IPS-18a (cell line): ENCODE measurements at regions not wholly inside any gene's neighbourhood (a gene's known extent, or its start where the extent isn't known, plus 50 kb on each side); places are given as distances from the start of the nearest gene placed in this dataset.

ENCODE experiments used
- H3K27ac ChIP-seq: one replicate; pipeline ENCODE4 v1.5.1; 2013; ENCODE audit warnings: low read length
- H3K27me3 ChIP-seq: one replicate; pipeline ENCODE4 v1.6.1; 2013; ENCODE audit warnings: mild to moderate bottlenecking, low read length; ENCODE audit not compliant: control insufficient read depth, insufficient read depth
- H3K36me3 ChIP-seq: one replicate; pipeline ENCODE4 v1.6.1; 2013; ENCODE audit warnings: low read depth, low read length; ENCODE audit not compliant: control insufficient read depth
- H3K4me1 ChIP-seq: one replicate; pipeline ENCODE4 v1.6.1; 2013; ENCODE audit warnings: low read depth, low read length; ENCODE audit not compliant: control insufficient read depth
- H3K4me3 ChIP-seq: one replicate; pipeline ENCODE4 v1.5.1; 2013; ENCODE audit warnings: low read length
- H3K9ac ChIP-seq: one replicate; pipeline ENCODE4 v1.6.1; 2013; ENCODE audit warnings: mild to moderate bottlenecking, low read length, moderate library complexity
- H3K9me3 ChIP-seq: one replicate; pipeline ENCODE4 v1.6.1; 2013; ENCODE audit warnings: low read depth, low read length; ENCODE audit not compliant: control insufficient read depth

GRCh38 chr4:174096999-174097398 lies 186.5 kb downstream of the FBXO8 start:
- Histone ChIP-seq H3K4me1 (no peaks in the 10 kb centered on the region), H3K9ac (no peak overlapping the region), H3K27ac (no peak overlapping the region), H3K4me3 (no peak overlapping the region), H3K27me3 (no peaks in the 10 kb centered on the region), H3K9me3 (no peaks in the 10 kb centered on the region), H3K36me3 (no peaks in the 10 kb centered on the region)

DNA sequence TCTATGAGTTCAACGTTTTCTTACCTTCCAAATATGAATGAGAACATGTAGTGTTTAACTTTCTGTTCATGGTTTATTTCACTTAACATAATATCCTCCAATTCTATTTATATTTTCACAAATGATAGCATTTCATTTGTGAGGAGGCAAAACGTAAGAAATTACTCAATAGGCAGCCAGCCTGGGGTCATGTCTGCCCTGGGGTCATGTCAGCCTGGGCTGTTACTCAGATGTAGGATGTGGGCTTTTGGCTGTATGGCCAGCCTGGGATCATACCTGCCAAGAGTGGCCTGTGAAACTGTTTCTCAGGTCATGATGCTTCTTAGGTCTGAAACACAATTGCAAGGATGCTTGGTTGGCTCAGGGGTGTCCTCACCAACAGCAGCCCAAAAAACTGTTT lies 187.0 kb downstream of the FBXO8 start:
- Histone ChIP-seq H3K4me1 (no peaks in the 10 kb centered on the region), H3K9ac (no peak overlapping the region), H3K9me3 (no peaks in the 10 kb centered on the region), H3K27me3 (no peaks in the 10 kb centered on the region), H3K4me3 (no peak overlapping the region), H3K27ac (no peak overlapping the region), H3K36me3 (no peaks in the 10 kb centered on the region)

GRCh38 chr4:174091130-174091529 lies 192.3 kb downstream of the FBXO8 start:
- H3K36me3 ChIP-seq = no peaks in the 10 kb centered on the region
- H3K27me3 ChIP-seq = no peaks in the 10 kb centered on the region
- H3K27ac ChIP-seq = no peak overlapping the region
- H3K4me1 ChIP-seq = no peaks in the 10 kb centered on the region
- H3K9me3 ChIP-seq = no peaks in the 10 kb centered on the region
- H3K4me3 ChIP-seq = no peak overlapping the region
- no peak overlapping the region for H3K9ac ChIP-seq

DNA sequence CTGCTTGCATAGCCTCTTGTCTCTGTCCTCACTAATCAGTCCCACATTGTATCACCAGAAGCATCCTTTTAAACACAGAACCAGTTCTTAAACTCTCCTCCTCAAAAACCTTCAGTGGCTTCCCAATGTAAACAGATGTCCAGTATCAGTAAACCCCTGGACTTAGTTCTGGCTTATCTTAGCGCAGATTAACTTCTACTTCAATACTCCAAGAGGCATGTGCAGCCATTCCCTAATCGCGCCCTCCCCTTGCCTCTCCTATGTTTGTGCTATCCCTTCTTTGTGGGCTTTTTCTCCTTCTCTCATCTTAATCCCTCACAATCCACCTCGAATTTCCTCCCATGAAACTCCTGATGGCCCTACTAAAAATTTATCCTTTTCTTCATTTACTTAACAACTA lies 193.8 kb downstream of the FBXO8 start:
- Histone ChIP-seq H3K9ac (no peak overlapping the region), H3K4me1 (no peaks in the 10 kb centered on the region), H3K27me3 (no peaks in the 10 kb centered on the region), H3K9me3 (no peaks in the 10 kb centered on the region), H3K27ac (no peak overlapping the region), H3K36me3 (no peaks in the 10 kb centered on the region), H3K4me3 (no peak overlapping the region)

GRCh38 chr4:174088795-174089194 lies 194.7 kb downstream of the FBXO8 start:
- Histone ChIP-seq H3K36me3 (no peaks in the 10 kb centered on the region), H3K4me1 (no peaks in the 10 kb centered on the region), H3K4me3 (no peak overlapping the region), H3K27me3 (no peaks in the 10 kb centered on the region), H3K9me3 (no peaks in the 10 kb centered on the region), H3K27ac (no peak overlapping the region), H3K9ac (no peak overlapping the region)

DNA sequence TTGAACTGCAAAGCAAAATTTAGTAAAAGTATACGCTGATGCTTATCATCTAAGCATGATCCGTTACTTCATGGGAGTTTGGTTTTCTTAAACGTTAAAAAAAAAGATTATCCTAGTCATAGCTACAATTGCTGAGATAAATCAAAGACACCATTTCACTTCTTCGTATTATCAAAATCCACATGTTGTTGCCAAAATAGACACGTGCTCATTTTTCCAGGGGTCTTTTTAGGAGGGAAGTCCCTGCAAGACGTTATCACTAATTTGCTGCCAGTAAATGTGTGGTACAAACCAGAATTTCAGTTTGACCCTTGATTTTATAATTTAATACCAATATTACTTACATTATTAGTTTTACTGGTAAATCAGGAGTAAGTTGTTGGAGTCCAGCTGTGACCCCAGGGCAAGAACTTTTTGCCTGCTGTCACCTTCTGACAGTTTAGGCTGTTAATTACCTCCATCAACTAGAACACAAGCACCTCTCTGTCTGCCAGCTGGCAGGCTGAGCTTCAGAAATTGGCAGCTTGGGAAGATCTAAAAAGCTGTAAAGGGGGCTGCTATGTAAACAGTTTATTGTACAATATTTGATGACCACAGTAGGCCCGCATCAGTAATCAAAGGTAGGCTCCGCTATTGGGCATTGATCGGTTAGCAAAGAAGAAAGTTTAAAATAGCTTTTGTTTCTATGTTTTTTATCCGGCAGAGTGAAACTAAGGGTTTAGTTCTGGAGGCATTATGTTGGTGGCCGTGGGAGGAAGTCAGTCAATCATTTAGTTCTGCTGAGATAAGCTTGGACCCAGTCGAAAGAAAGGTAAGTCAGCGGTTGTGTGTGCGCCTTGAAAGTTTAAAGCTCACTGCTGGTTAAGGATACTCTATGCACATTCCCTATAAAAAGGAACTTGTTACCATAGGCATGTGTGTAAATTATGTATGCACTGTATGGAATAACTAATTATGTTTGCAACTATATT lies 196.4 kb downstream of the FBXO8 start:
- Histone ChIP-seq H3K4me3 (no peak overlapping the region), H3K9ac (no peak overlapping the region), H3K4me1 (no peaks in the 10 kb centered on the region), H3K27me3 (no peaks in the 10 kb centered on the region), H3K36me3 (no peaks in the 10 kb centered on the region), H3K27ac (no peak overlapping the region), H3K9me3 (no peaks in the 10 kb centered on the region)

- no peaks in the 10 kb centered on the region for H3K9me3 ChIP-seq
- no peak overlapping the region for H3K27ac ChIP-seq
- H3K9ac ChIP-seq = no peak overlapping the region
- no peaks in the 10 kb centered on the region for H3K4me1 ChIP-seq
- no peaks in the 10 kb centered on the region for H3K36me3 ChIP-seq
- no peak overlapping the region for H3K4me3 ChIP-seq
- H3K27me3 ChIP-seq = no peaks in the 10 kb centered on the region
These were observed 198.5 kb downstream of the FBXO8 start for GRCh38 chr4:174084981-174085380.

DNA sequence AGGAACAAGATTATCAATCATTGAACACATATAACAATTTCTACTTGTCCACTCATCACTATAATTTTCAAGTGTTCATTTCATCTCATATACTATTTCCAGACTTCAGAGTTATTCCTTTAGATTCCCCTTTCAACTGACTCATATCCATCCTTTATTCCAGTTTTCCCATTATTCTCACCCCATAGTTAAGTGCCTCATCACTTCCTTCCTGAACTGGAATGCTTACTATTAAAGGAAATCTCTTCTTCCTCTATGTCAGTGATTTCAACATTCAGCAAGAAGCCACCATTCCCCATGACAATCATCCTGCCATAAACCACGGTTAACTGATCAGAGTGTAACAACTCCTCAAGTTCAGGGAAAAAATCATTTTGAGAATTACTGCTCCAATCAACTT lies 198.9 kb downstream of the FBXO8 start:
- Histone ChIP-seq H3K9me3 (no peaks in the 10 kb centered on the region), H3K4me3 (no peak overlapping the region), H3K27me3 (no peaks in the 10 kb centered on the region), H3K9ac (no peak overlapping the region), H3K4me1 (no peaks in the 10 kb centered on the region), H3K36me3 (no peaks in the 10 kb centered on the region), H3K27ac (no peak overlapping the region)

DNA sequence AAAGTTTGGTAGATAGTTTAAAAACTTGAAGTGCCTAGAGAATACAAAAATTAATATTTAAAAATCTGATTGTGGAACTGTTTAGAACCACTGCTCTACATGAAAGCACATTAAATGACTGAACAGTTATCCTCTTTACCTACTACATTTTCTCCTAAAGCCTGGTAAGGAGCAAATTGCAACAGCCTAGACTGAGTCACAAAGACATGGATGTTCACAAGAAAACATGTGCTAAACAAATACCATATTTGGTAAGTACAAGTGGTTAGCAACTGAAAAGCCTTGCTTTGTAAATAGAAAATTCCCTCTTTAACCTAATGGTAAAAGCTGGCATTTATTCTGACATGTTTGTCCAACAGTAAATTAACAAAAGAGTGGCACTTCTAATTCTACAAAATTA lies 203.1 kb downstream of the FBXO8 start:
- H3K9ac ChIP-seq = no peak overlapping the region
- H3K27ac ChIP-seq = no peak overlapping the region
- no peaks in the 10 kb centered on the region for H3K9me3 ChIP-seq
- H3K36me3 ChIP-seq = no peaks in the 10 kb centered on the region
- H3K4me3 ChIP-seq = no peak overlapping the region
- H3K27me3 ChIP-seq = no peaks in the 10 kb centered on the region
- H3K4me1 ChIP-seq = no peaks in the 10 kb centered on the region

DNA sequence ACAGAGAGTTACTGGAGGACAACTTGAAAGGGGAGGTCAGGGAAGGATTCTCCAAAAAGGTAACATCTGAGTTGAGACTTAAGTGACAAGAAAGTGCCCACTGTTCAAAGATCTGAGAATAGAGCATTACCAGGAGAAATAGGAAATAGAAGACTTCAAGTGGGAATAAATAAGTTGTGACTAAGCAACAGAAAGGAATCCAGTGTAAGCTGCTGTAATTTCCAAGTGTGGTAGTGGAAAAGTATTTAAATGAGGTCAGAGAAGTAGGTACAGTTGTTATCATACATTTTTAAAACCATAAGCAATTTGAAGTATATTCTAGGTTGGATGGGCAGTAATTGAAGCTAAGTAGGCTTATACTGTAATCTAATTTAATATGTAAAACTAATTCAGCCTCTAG lies 211.9 kb downstream of the FBXO8 start:
- no peaks in the 10 kb centered on the region for H3K27me3 ChIP-seq
- no peaks in the 10 kb centered on the region for H3K9me3 ChIP-seq
- H3K36me3 ChIP-seq = no peaks in the 10 kb centered on the region
- H3K4me1 ChIP-seq = no peaks in the 10 kb centered on the region
- H3K4me3 ChIP-seq = no peak overlapping the region
- no peak overlapping the region for H3K27ac ChIP-seq
- no peak overlapping the region for H3K9ac ChIP-seq

GRCh38 chr4:174069848-174070330 lies 213.6 kb downstream of the FBXO8 start:
- H3K27me3 ChIP-seq = no peaks in the 10 kb centered on the region
- H3K4me3 ChIP-seq = no peak overlapping the region
- H3K27ac ChIP-seq = no peak overlapping the region
- no peaks in the 10 kb centered on the region for H3K9me3 ChIP-seq
- no peaks in the 10 kb centered on the region for H3K4me1 ChIP-seq
- H3K9ac ChIP-seq = no peak overlapping the region
- H3K36me3 ChIP-seq = no peaks in the 10 kb centered on the region

DNA sequence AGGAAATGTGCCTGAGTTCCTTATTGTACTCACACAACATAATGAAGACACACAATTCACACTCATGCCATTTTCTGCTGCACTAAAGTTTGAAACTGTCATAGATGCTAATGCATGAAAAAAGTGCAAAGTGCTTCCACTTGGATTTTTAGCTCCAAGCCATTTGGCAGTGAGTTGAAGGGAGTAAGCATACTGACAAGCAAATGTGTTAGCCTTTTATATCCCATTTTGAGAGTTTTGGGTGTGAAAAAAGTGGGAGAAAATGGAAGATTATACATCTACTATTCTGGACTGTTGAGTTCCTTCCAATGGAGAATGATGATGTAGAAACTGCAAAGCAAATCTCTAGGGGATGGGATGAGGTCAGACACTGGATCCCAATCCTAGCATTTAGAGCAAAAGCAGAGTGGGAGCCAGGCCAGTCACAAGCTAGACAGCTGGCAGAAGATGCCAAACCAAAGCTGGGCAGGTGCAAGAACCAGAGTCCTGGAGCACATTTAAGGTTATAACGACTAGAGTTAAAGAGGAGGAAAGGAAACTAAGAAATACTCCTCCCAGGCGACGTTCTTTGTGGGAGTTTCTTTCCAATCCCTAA lies 216.8 kb downstream of the FBXO8 start:
- Histone ChIP-seq H3K9me3 (no peaks in the 10 kb centered on the region), H3K27me3 (no peaks in the 10 kb centered on the region), H3K4me1 (no peaks in the 10 kb centered on the region), H3K9ac (no peak overlapping the region), H3K27ac (no peak overlapping the region), H3K36me3 (no peaks in the 10 kb centered on the region), H3K4me3 (no peak overlapping the region)
